ENCODE measurements at regions not wholly inside any gene's neighbourhood (a gene's known extent, or its start where the extent isn't known, plus 50 kb on each side); places are given as distances from the start of the nearest gene placed in this dataset.

DNA sequence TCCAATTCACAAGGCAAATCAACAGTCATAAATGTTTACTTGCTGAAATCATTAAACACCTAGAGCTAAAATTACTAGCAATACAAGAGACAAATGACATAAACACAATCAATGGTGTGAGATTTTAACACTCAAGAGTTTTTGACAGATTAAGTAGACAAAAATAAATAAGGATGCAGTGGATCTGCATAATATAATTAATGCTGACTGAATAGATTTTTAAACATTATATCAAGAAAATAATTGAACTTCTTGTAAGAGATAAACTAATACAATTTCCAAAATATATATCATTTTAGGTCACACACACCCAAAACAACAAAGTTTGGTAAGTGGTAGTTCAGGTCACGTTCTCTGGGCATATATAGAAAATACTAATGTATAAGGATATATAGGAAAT is 322.6 kb upstream of the XYLT1 start:
- intact Hi-C loops (cut with DNase I), result no loop called here
- H3K27ac ChIP-seq (replicated peaks in 1 of 4), result no peak overlapping the region
- no peak overlapping the region for H3K4me3 ChIP-seq
- DNase-seq (ENCODE audit: extremely low spot score), result no peak
- TF ChIP-seq, protein P1, sequence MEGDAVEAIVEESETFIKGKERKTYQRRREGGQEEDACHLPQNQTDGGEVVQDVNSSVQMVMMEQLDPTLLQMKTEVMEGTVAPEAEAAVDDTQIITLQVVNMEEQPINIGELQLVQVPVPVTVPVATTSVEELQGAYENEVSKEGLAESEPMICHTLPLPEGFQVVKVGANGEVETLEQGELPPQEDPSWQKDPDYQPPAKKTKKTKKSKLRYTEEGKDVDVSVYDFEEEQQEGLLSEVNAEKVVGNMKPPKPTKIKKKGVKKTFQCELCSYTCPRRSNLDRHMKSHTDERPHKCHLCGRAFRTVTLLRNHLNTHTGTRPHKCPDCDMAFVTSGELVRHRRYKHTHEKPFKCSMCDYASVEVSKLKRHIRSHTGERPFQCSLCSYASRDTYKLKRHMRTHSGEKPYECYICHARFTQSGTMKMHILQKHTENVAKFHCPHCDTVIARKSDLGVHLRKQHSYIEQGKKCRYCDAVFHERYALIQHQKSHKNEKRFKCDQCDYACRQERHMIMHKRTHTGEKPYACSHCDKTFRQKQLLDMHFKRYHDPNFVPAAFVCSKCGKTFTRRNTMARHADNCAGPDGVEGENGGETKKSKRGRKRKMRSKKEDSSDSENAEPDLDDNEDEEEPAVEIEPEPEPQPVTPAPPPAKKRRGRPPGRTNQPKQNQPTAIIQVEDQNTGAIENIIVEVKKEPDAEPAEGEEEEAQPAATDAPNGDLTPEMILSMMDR (IDR thresholded peaks at IDR 0.05), result no peak
- no peak for TF ChIP-seq POLR2AphosphoS5 (IDR thresholded peaks at IDR 0.05)
- no peak for TF ChIP-seq EP300 (IDR thresholded peaks at IDR 0.05)
- no peak for TF ChIP-seq POLR2A (IDR thresholded peaks at IDR 0.05; ENCODE audit: low read depth)
- H3K36me3 ChIP-seq, result no peaks in the 10 kb centered on the region
- H3K27me3 ChIP-seq, result no peaks in the 10 kb centered on the region
- 77% methylated on average over 1 of the region's 1 CpG for WGBS
- no peaks in the 10 kb centered on the region for H3K4me1 ChIP-seq
- H3K9me3 ChIP-seq, result no peaks in the 10 kb centered on the region

DNA sequence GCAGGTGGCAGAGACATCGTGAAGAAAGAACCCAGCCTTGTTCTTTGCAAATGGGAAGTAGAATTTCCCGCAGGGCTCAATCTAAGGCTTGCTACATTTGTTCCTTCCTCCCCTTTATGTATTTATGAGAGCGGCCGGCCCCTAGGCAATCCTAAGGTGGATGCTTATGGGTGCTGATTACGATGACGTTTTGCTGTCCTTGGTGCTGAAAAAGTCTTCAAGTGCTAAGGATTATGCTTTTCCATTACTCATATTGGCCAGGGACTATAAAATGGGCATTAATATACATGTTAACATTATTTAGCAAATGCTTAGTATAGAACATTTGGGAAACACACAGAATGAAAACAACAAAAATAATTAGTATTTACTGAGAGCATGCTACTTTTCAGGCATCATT is 313.3 kb upstream of the XYLT1 start:
- peaks cover 0 to 5% (median 0%) of the 10 kb centered on the region in 4 donors for H3K4me1 ChIP-seq
- TF ChIP-seq POLR2AphosphoS5 (IDR thresholded peaks at IDR 0.05), result no peak
- no peak for TF ChIP-seq POLR2A (IDR thresholded peaks at IDR 0.05; ENCODE audit: low read depth)
- TF ChIP-seq EP300 (IDR thresholded peaks at IDR 0.05), result no peak
- TF ChIP-seq, protein P1 (IDR thresholded peaks at IDR 0.05), result no peak
- WGBS, result 7% methylated on average over 6 of the region's 6 CpGs
- H3K4me3 ChIP-seq, result no peak overlapping the region
- no peaks in the 10 kb centered on the region for H3K36me3 ChIP-seq
- DNase-seq (ENCODE audit: extremely low spot score), result no peak
- no peaks in the 10 kb centered on the region for H3K9me3 ChIP-seq
- peaks cover 0 to 13% (median 0%) of the 10 kb centered on the region in 4 donors for H3K27me3 ChIP-seq
- no peak overlapping the region for H3K27ac ChIP-seq (replicated peaks in 1 of 4)
- intact Hi-C loops (cut with DNase I), result no loop called here

- no peaks in the 10 kb centered on the region for H3K9me3 ChIP-seq
- TF ChIP-seq POLR2A (IDR thresholded peaks at IDR 0.05; ENCODE audit: low read depth), result no peak
- no peak for TF ChIP-seq POLR2AphosphoS5 (IDR thresholded peaks at IDR 0.05)
- TF ChIP-seq, protein P1 (IDR thresholded peaks at IDR 0.05), result no peak
- TF ChIP-seq EP300 (IDR thresholded peaks at IDR 0.05), result no peak
- H3K4me1 ChIP-seq, result peaks cover 0 to 5% (median 0%) of the 10 kb centered on the region in 4 donors
- no peak overlapping the region for H3K27ac ChIP-seq (replicated peaks in 1 of 4)
- no peak overlapping the region for H3K4me3 ChIP-seq
- H3K27me3 ChIP-seq, result peaks cover 0 to 13% (median 0%) of the 10 kb centered on the region in 4 donors
- no peaks in the 10 kb centered on the region for H3K36me3 ChIP-seq
- 28% methylated on average over 5 of the region's 5 CpGs for WGBS
- DNase-seq (ENCODE audit: extremely low spot score), result no peak
- intact Hi-C loops (cut with DNase I), result no loop called here
Measured at GRCh38 chr16:17780181-17780580, 309.4 kb upstream of the XYLT1 start.

DNA sequence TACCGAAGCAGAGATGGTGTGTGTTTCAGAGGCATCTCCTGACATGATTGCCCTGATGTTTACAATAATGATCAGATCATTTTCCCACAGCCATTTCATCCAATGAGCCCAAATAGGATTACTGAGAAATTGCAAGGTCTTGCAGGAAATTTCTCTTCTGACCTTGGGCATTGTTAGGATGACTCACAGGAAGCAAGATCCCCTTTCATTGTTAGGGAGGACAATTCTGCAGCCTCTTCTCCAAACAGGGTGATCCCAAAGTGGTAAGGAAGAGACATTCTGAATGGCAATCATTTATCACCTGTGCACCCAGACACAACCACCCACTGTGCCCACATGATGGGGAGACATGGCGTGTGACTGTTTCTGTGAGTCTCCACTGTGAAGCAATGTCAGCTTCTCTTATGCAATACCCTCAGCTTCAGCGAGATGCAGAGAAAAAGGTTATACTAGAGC is 306.7 kb upstream of the XYLT1 start:
- no peak overlapping the region for H3K27ac ChIP-seq (replicated peaks in 1 of 4)
- TF ChIP-seq POLR2A (IDR thresholded peaks at IDR 0.05; ENCODE audit: low read depth) (no peak), POLR2AphosphoS5 (IDR thresholded peaks at IDR 0.05) (no peak), EP300 (IDR thresholded peaks at IDR 0.05) (no peak)
- TF ChIP-seq, protein P1 (IDR thresholded peaks at IDR 0.05), result no peak
- intact Hi-C loops (cut with DNase I), result no loop called here
- 77% methylated on average over 3 of the region's 3 CpGs for WGBS
- H3K4me1 ChIP-seq, result peaks cover 0 to 5% (median 0%) of the 10 kb centered on the region in 4 donors
- H3K9me3 ChIP-seq, result no peaks in the 10 kb centered on the region
- no peak for DNase-seq (ENCODE audit: extremely low spot score)
- H3K36me3 ChIP-seq, result no peaks in the 10 kb centered on the region
- no peak overlapping the region for H3K4me3 ChIP-seq
- H3K27me3 ChIP-seq, result peaks cover 0 to 7% (median 0%) of the 10 kb centered on the region in 4 donors

GRCh38 chr16:17776888-17777287 is 306.1 kb upstream of the XYLT1 start:
- intact Hi-C loops (cut with DNase I), result no loop called here
- 90% methylated on average over 8 of the region's 9 CpGs for WGBS
- H3K4me3 ChIP-seq, result no peak overlapping the region
- H3K36me3 ChIP-seq, result no peaks in the 10 kb centered on the region
- peaks cover 0 to 7% (median 0%) of the 10 kb centered on the region in 4 donors for H3K27me3 ChIP-seq
- peaks cover 0 to 5% (median 0%) of the 10 kb centered on the region in 4 donors for H3K4me1 ChIP-seq
- TF ChIP-seq, protein P1 (IDR thresholded peaks at IDR 0.05), result no peak
- no peak for TF ChIP-seq EP300 (IDR thresholded peaks at IDR 0.05)
- no peak for TF ChIP-seq POLR2A (IDR thresholded peaks at IDR 0.05; ENCODE audit: low read depth)
- TF ChIP-seq POLR2AphosphoS5 (IDR thresholded peaks at IDR 0.05), result no peak
- DNase-seq (ENCODE audit: extremely low spot score), result no peak
- H3K9me3 ChIP-seq, result no peaks in the 10 kb centered on the region
- H3K27ac ChIP-seq (replicated peaks in 1 of 4), result no peak overlapping the region
